PFSK-1 (cell line): ENCODE measurements at regions not wholly inside any gene's neighbourhood (a gene's known extent, or its start where the extent isn't known, plus 50 kb on each side); places are given as distances from the start of the nearest gene placed in this dataset.

Experiments
- POLR2AphosphoS5 ChIP-seq: IDR thresholded peaks from 2 replicates; pipeline ENCODE4 v1.6.1; 2012; ENCODE audit warnings: low read depth, mild to moderate bottlenecking, control low read depth, low read length, moderate library complexity
- REST ChIP-seq, 2 experiments: IDR thresholded peaks; 2 replicates each; pipeline versions ENCODE4 v1.6.1 to v1.8.0; 2011 to 2012; ENCODE audit warnings: low read depth in 2 of 2, low read length in 2 of 2, control low read depth in 1 of 2, inconsistent platforms in 1 of 2, mild to moderate bottlenecking in 1 of 2, moderate library complexity in 1 of 2; ENCODE audit not compliant: insufficient read depth in 1 of 2
- SIN3A ChIP-seq: IDR thresholded peaks from 2 replicates; pipeline ENCODE4 v1.6.1; 2012; ENCODE audit warnings: mild to moderate bottlenecking, low read length, moderate library complexity, borderline replicate concordance; ENCODE audit not compliant: insufficient read depth
- TAF1 ChIP-seq: IDR thresholded peaks from 2 replicates; pipeline ENCODE4 v1.6.1; 2012; ENCODE audit warnings: low read length, control low read depth, borderline replicate concordance; ENCODE audit not compliant: insufficient read depth

- TF ChIP-seq POLR2AphosphoS5 (no peak), REST (IDR thresholded peaks at IDR 0.05; ENCODE audit: insufficient read depth in 1 of 2, low read depth in 2 of 2, low read length in 2 of 2) (no peak), SIN3A (no peak), TAF1 (no peak)
Measured at GRCh38 chr2:118557791-118558190, 289.7 kb downstream of the EN1 start.
